NCI-H1436 (cell line): ENCODE measurements at regions not wholly inside any gene's neighbourhood (a gene's known extent, or its start where the extent isn't known, plus 50 kb on each side); places are given as distances from the start of the nearest gene placed in this dataset.

ENCODE experiments used
- DNase-seq: peaks from one replicate; lab custom pipeline; 2025; lab: John Stamatoyannopoulos, UW

- DNase-seq = no peak
Observed at GRCh38 chr5:98698359-98698758, 75.1 kb upstream of the RGMB start.

DNA sequence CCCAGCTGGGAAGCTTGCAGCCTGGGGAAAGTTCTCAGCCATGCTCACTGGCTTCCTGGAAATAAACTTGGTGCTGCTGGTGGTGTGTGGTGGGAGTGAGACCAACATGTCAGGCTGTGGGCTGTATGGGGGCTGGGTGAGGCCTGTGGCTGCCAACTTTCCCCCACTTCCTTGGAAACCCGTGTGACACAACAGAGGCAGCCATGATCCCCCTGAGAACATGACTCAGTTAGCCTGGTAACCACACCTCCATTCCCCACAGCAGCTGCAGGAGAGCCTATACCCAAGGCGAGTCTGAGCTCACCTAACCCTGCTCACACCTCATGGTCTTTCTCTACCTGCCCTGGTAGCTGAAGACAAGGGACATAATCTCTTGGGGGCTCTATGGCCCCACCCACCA, 72.7 kb upstream of the RGMB start:
- no peak for DNase-seq

GRCh38 chr5:98705841-98706240, 67.6 kb upstream of the RGMB start:
- DNase-seq = no peak

DNA sequence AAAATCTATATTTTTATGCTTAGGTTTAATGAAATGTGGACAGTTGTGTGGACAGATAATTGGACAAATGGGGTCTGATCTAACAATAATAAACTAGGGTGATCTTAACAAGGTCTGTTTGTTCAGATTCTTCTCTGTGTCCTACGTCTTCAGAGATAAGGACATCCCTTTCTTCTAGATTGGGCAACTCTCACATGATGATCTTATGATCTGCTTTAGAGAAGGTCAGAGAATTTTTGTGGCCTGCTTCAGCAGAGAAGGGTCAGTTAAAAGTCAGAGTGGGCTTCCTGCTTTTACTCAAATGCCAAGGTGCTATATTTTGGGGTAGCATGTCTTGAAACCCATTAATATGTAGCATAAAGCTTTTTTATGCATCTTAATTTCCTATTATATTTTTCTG, 63.8 kb upstream of the RGMB start:
- DNase-seq = no peak

GRCh38 chr5:98713027-98713426, 60.4 kb upstream of the RGMB start:
- DNase-seq = no peak

GRCh38 chr5:98713856-98714255, 59.6 kb upstream of the RGMB start:
- no peak for DNase-seq

DNA sequence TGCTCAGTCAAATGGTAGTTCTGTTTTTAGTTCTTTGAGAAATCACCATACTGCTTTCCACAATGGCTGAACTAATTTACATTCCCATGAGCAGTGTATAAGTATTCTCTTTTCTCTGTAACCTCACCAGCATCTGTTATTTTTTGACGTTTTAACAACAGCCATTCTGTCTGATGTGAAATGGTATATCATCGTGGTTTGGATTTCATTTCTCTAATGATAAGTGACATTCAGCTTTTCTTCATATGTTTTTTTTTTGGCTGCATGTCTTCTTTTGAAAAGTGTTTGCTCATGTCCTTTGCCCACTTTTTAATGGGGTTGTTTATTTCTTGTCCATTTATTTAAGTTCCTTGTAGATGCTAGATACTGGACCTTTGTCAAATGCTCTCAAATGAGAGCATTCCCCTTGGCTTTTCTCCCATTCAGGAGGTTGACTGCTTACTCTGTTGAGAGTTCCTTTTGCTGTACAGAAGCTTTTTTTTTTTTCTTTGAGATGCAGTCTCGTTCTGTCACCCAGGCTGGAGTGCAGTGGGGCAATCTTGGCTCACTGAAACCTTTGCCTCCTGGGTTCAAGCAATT, 58.7 kb upstream of the RGMB start:
- no peak for DNase-seq

- DNase-seq = no peak
Observed at GRCh38 chr5:98721231-98721928, 52.1 kb upstream of the RGMB start.

- DNase-seq = no peak
Observed at GRCh38 chr5:98722188-98722587, 51.3 kb upstream of the RGMB start.

DNA sequence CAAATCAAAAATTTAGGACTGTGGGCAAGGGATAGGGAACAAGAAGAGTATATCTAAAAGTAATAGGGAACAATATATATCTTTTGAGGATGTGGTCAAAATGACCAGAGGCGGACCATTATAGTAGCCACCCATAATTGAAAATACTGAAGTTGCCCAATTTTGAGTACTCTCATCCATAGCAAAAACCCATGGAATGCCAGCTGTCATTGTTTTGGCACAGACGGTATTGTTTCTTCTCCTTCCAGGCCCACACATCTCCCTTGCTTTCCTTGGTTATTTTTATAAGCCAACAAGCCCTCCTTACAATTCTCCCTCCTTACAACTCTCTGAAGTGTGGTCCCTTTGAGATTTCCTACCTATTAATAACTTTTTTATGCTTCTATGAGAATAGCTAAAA, 50.4 kb upstream of the RGMB start:
- DNase-seq = no peak
